ENCODE measurements at regions not wholly inside any gene's neighbourhood (a gene's known extent, or its start where the extent isn't known, plus 50 kb on each side); places are given as distances from the start of the nearest gene placed in this dataset.

GRCh38 chr16:35909351-35909954, 2450.0 kb downstream of the TP53TG3F start:
- no peak for DNase-seq
- H3K36me3 ChIP-seq (replicated peaks; ENCODE audit: control insufficient read depth, insufficient read depth, low read length): no peaks in the 10 kb centered on the region
- no peaks in the 10 kb centered on the region for H3K27me3 ChIP-seq (ENCODE audit: control insufficient read depth, insufficient read depth, low read length)
- no peak overlapping the region for H3K4me3 ChIP-seq (ENCODE audit: insufficient read depth, low read depth, low read length)

- DNase-seq: no peak
- no peak overlapping the region for H3K4me3 ChIP-seq (ENCODE audit: insufficient read depth, low read depth, low read length)
- H3K36me3 ChIP-seq (replicated peaks; ENCODE audit: control insufficient read depth, insufficient read depth, low read length): no peaks in the 10 kb centered on the region
- H3K27me3 ChIP-seq (ENCODE audit: control insufficient read depth, insufficient read depth, low read length): no peaks in the 10 kb centered on the region
Observed at GRCh38 chr16:35910409-35910808, 2451.0 kb downstream of the TP53TG3F start.

GRCh38 chr16:35911899-35912298, 2452.5 kb downstream of the TP53TG3F start:
- Histone ChIP-seq H3K4me3 (ENCODE audit: insufficient read depth, low read depth, low read length) (no peak overlapping the region), H3K36me3 (replicated peaks; ENCODE audit: control insufficient read depth, insufficient read depth, low read length) (no peaks in the 10 kb centered on the region), H3K27me3 (ENCODE audit: control insufficient read depth, insufficient read depth, low read length) (no peaks in the 10 kb centered on the region)
- no peak for DNase-seq

GRCh38 chr16:35931722-35932121, 2472.3 kb downstream of the TP53TG3F start:
- DNase-seq: no peak
- no peaks in the 10 kb centered on the region for H3K36me3 ChIP-seq (replicated peaks; ENCODE audit: control insufficient read depth, insufficient read depth, low read length)
- no peaks in the 10 kb centered on the region for H3K27me3 ChIP-seq (ENCODE audit: control insufficient read depth, insufficient read depth, low read length)
- H3K4me3 ChIP-seq (ENCODE audit: insufficient read depth, low read depth, low read length): no peak overlapping the region

All from H7 (cell line).